H9 (cell line): ENCODE measurements at regions not wholly inside any gene's neighbourhood (a gene's known extent, or its start where the extent isn't known, plus 50 kb on each side); places are given as distances from the start of the nearest gene placed in this dataset.
A peak's percentile ranks its signal among the peaks of the same experiment; 100 is the strongest.

Source experiments
- DNase-seq: peaks from one replicate; pipeline ENCODE4 v3.0.0-alpha.2; 2017
- H2AFZ ChIP-seq: one replicate; pipeline ENCODE4 v1.6.1; 2013; ENCODE audit warnings: mild to moderate bottlenecking, low read length, control low read depth, moderate library complexity
- H2AK5ac ChIP-seq: 2 replicates; pipeline ENCODE4 v1.6.1; 2013; ENCODE audit warnings: low read length, control low read depth, mixed read lengths; ENCODE audit not compliant: insufficient read length
- H2BK120ac ChIP-seq: one replicate; pipeline ENCODE4 v1.6.1; 2013; ENCODE audit warnings: low read depth, mild to moderate bottlenecking, low read length, control low read depth, inconsistent platforms; ENCODE audit not compliant: poor library complexity, severe bottlenecking
- H2BK12ac ChIP-seq: 2 replicates; pipeline ENCODE4 v1.6.1; 2013; ENCODE audit warnings: low read length, control low read depth, mixed read lengths, low read depth; ENCODE audit not compliant: insufficient read length
- H2BK15ac ChIP-seq: 2 replicates; pipeline ENCODE4 v1.6.1; 2013; ENCODE audit warnings: low read depth, low read length, control low read depth
- H2BK20ac ChIP-seq: one replicate; pipeline ENCODE4 v1.6.1; 2013; ENCODE audit warnings: low read depth, mild to moderate bottlenecking, low read length, control low read depth, inconsistent platforms; ENCODE audit not compliant: poor library complexity, severe bottlenecking
- H2BK5ac ChIP-seq: 2 replicates; pipeline ENCODE4 v1.6.1; 2013; ENCODE audit warnings: low read length, control low read depth, mixed read lengths; ENCODE audit not compliant: insufficient read length
- H3K14ac ChIP-seq: 2 replicates; pipeline ENCODE4 v1.6.1; 2013; ENCODE audit warnings: low read length, control low read depth; ENCODE audit not compliant: insufficient read depth
- H3K18ac ChIP-seq: 2 replicates; pipeline ENCODE4 v1.6.1; 2013; ENCODE audit warnings: low read depth, mild to moderate bottlenecking, mixed read lengths, low read length, control low read depth; ENCODE audit not compliant: insufficient read length
- H3K23ac ChIP-seq: 2 replicates; pipeline ENCODE4 v1.6.1; 2013; ENCODE audit warnings: low read length, control low read depth, mixed read lengths, low read depth; ENCODE audit not compliant: insufficient read length
- H3K23me2 ChIP-seq: 2 replicates; pipeline ENCODE4 v1.6.1; 2013; ENCODE audit warnings: low read depth, mild to moderate bottlenecking, mixed read lengths, low read length, control low read depth; ENCODE audit not compliant: insufficient read length, poor library complexity, severe bottlenecking
- H3K27ac ChIP-seq: 2 replicates; pipeline ENCODE4 v1.5.1; 2013; ENCODE audit warnings: low read length, control low read depth, mixed read lengths, low read depth; ENCODE audit not compliant: insufficient read length
- H3K27me3 ChIP-seq: 2 replicates; pipeline ENCODE4 v1.6.1; 2013; ENCODE audit warnings: low read length, control low read depth, inconsistent platforms; ENCODE audit not compliant: insufficient read depth
- H3K4ac ChIP-seq: 2 replicates; pipeline ENCODE4 v1.6.1; 2013; ENCODE audit warnings: low read depth, mild to moderate bottlenecking, control low read depth, inconsistent platforms, low read length, moderate library complexity
- H3K4me1 ChIP-seq: 2 replicates; pipeline ENCODE4 v1.6.1; 2013; ENCODE audit warnings: low read length, control low read depth, inconsistent platforms; ENCODE audit not compliant: insufficient read depth
- H3K4me2 ChIP-seq: 2 replicates; pipeline ENCODE4 v1.6.1; 2013; ENCODE audit warnings: low read length, control low read depth, mixed read lengths; ENCODE audit not compliant: insufficient read length, insufficient read depth
- H3K56ac ChIP-seq: 2 replicates; pipeline ENCODE4 v1.6.1; 2013; ENCODE audit warnings: low read depth, mild to moderate bottlenecking, mixed read lengths, low read length, control low read depth; ENCODE audit not compliant: insufficient read length
- H3K79me1 ChIP-seq: 2 replicates; pipeline ENCODE4 v1.6.1; 2013; ENCODE audit warnings: low read depth, mild to moderate bottlenecking, moderate library complexity, low read length, control low read depth, inconsistent platforms; ENCODE audit not compliant: insufficient read depth, poor library complexity, severe bottlenecking
- H3K79me2 ChIP-seq: 2 replicates; pipeline ENCODE4 v1.6.1; 2013; ENCODE audit warnings: low read length, control low read depth, inconsistent platforms; ENCODE audit not compliant: insufficient read depth
- H3K9ac ChIP-seq: 2 replicates; pipeline ENCODE4 v1.6.1; 2013; ENCODE audit warnings: low read length, control low read depth, mixed read lengths; ENCODE audit not compliant: insufficient read length; ENCODE audit errors: extremely low read depth
- H3K9me3 ChIP-seq: one replicate; pipeline ENCODE4 v1.6.1; 2013; ENCODE audit warnings: low read depth, low read length, inconsistent platforms; ENCODE audit not compliant: control insufficient read depth
- H3T11ph ChIP-seq: one replicate; pipeline ENCODE4 v1.6.1; 2013; ENCODE audit warnings: mild to moderate bottlenecking, low read length, control low read depth, inconsistent platforms
- H4K20me1 ChIP-seq: one replicate; pipeline ENCODE4 v1.6.1; 2013; ENCODE audit not compliant: control insufficient read depth, insufficient read length, insufficient read depth
- H4K5ac ChIP-seq: 2 replicates; pipeline ENCODE4 v1.6.1; 2013; ENCODE audit warnings: low read depth, mild to moderate bottlenecking, mixed read lengths, low read length, control low read depth; ENCODE audit not compliant: insufficient read length
- H4K8ac ChIP-seq: replicated peaks from 2 replicates; pipeline ENCODE4 v1.6.1; 2013; ENCODE audit warnings: low read length, control low read depth, mixed read lengths, low read depth; ENCODE audit not compliant: insufficient read length
- H4K91ac ChIP-seq: 2 replicates; pipeline ENCODE4 v1.6.1; 2013; ENCODE audit warnings: low read depth, mild to moderate bottlenecking, moderate library complexity, mixed read lengths, low read length, control low read depth; ENCODE audit not compliant: insufficient read length
- H3K27ac Mint-ChIP-seq, 3 experiments: 2 replicates in 2 of 3; 3 replicates in 1 of 3; pipeline ENCODE4 v1.8.0; 2020 to 2021; ENCODE audit warnings: mixed read lengths in 3 of 3, mild to moderate bottlenecking in 1 of 3, moderate library complexity in 1 of 3
- H3K27me3 Mint-ChIP-seq: 2 replicates; pipeline ENCODE4 v1.8.0; 2021; ENCODE audit warnings: low read depth, mild to moderate bottlenecking, moderate library complexity, mixed read lengths
- H3K36me3 Mint-ChIP-seq, 3 experiments: 2 replicates in 2 of 3; 3 replicates in 1 of 3; pipeline ENCODE4 v1.8.0; 2020 to 2021; ENCODE audit warnings: low read depth in 3 of 3, mixed read lengths in 3 of 3; ENCODE audit not compliant: insufficient read depth in 1 of 3
- H3K4me1 Mint-ChIP-seq, 2 experiments: 2 replicates each; pipeline ENCODE4 v1.8.0; 2020; ENCODE audit warnings: mixed read lengths in 2 of 2
- H3K4me3 Mint-ChIP-seq, 2 experiments: 2 replicates in 1 of 2; 3 replicates in 1 of 2; pipeline ENCODE4 v1.8.0; 2020 to 2021; ENCODE audit warnings: mild to moderate bottlenecking in 2 of 2, mixed read lengths in 2 of 2, moderate library complexity in 1 of 2
- H3K9me3 Mint-ChIP-seq, 2 experiments: 2 replicates in 1 of 2; 3 replicates in 1 of 2; pipeline ENCODE4 v1.8.0; 2020; ENCODE audit warnings: mild to moderate bottlenecking in 2 of 2, mixed read lengths in 2 of 2, moderate library complexity in 1 of 2
- CTCF ChIP-seq: fragments of 200-600 bp; sonication (generic); conservative IDR thresholded peaks from 3 replicates; pipeline ENCODE4 v1.8.0; 2021; ENCODE audit warnings: antibody characterized with exemption, mild to moderate bottlenecking
- WGBS: extraction: QIAGEN DNeasy Blood & Tissue Kit; methylation state at CpG from one replicate; pipeline ENCODE4 v1.1.7; 2013; ENCODE audit warnings: missing lambda C conversion rate, low lambda C conversion rate, mixed read lengths; ENCODE audit not compliant: insufficient read length; ENCODE audit errors: extremely low coverage; 5-methylcytosine and 5-hydroxymethylcytosine counted together

GRCh38 chr2:128523457-128523856 is 204.8 kb upstream of the HS6ST1 start:
- no peak for TF ChIP-seq CTCF
- Histone ChIP-seq H2BK120ac (no peak overlapping the region), H3K14ac (no peak overlapping the region), H4K8ac (no peak overlapping the region), H3K23ac (no peak overlapping the region), H3K27ac (no peak overlapping the region), H2AK5ac (no peak overlapping the region), H3K23me2 (no peaks in the 10 kb centered on the region), H3K79me1 (no peaks in the 10 kb centered on the region), H4K91ac (no peak overlapping the region), H2BK5ac (no peak overlapping the region), H3T11ph (no peak overlapping the region), H4K5ac (no peak overlapping the region), H3K4ac (no peak overlapping the region), H3K27me3 (no peaks in the 10 kb centered on the region), H3K4me2 (no peak overlapping the region), H2AFZ (no peak overlapping the region), H2BK20ac (no peak overlapping the region), H3K9me3 (no peaks in the 10 kb centered on the region), H3K18ac (no peak overlapping the region), H2BK12ac (no peak overlapping the region), H3K4me1 (no peaks in the 10 kb centered on the region), H2BK15ac (no peak overlapping the region), H3K79me2 (no peaks in the 10 kb centered on the region), H3K56ac (no peak overlapping the region), H3K9ac (no peak overlapping the region), H4K20me1 (no peaks in the 10 kb centered on the region)
- no peak for DNase-seq
- no peak overlapping the region for H3K4me3 Mint-ChIP-seq
- H3K36me3 Mint-ChIP-seq = peaks cover 0 to 5% (median 0%) of the 10 kb centered on the region in 3 experiments; a peak in 2 of 7 replicates
- H3K27me3 Mint-ChIP-seq = peaks cover 5% of the 10 kb centered on the region
- peaks cover 6 to 10% of the 10 kb centered on the region in 2 experiments for H3K4me1 Mint-ChIP-seq
- no CpG with 5 or more reads among the region's 4 CpGs for WGBS
- H3K9me3 Mint-ChIP-seq = peaks cover 0 to 4% of the 10 kb centered on the region in 2 experiments; a peak in 3 of 5 replicates
- peak overlapping the region in 1 of 3 experiments; percentile 56; a peak in 2 of 7 replicates for H3K27ac Mint-ChIP-seq
